WTC11 (cell line): ENCODE measurements at regions not wholly inside any gene's neighbourhood (a gene's known extent, or its start where the extent isn't known, plus 50 kb on each side); places are given as distances from the start of the nearest gene placed in this dataset.

Experiments
- ATAC-seq: fragments of 200-7000 bp; cut with Tn5 transposase; 2 replicates; pipeline ENCODE4 v1.10.0; 2021; ENCODE audit warnings: mild to moderate bottlenecking, moderate library complexity
- CTCF ChIA-PET: fragments of 300-600 bp; sonication (Branson Sonifier 250); formaldehyde crosslinking; loops from one replicate; lab custom pipeline; 2021; ENCODE audit warnings: antibody characterized with exemption; lab: Charles Lee
- POLR2A ChIA-PET: fragments of 350-600 bp; sonication (Branson Sonifier 250); formaldehyde crosslinking; loops from one replicate; lab custom pipeline; 2021; ENCODE audit warnings: antibody characterized with exemption; lab: Charles Lee
- DNase-seq: peaks from one replicate; pipeline ENCODE4 v3.0.0; 2021; ENCODE audit warnings: low spot score
- H3K27ac Mint-ChIP-seq: 2 replicates; pipeline ENCODE4 v1.8.0; 2021; ENCODE audit warnings: mixed read lengths
- H3K27me3 Mint-ChIP-seq: 2 replicates; pipeline ENCODE4 v1.8.0; 2021; ENCODE audit warnings: low read depth, mild to moderate bottlenecking, moderate library complexity, mixed read lengths
- H3K36me3 Mint-ChIP-seq: 2 replicates; pipeline ENCODE4 v1.8.0; 2021; ENCODE audit warnings: mixed read lengths
- H3K4me1 Mint-ChIP-seq: 2 replicates; pipeline ENCODE4 v1.8.0; 2022; ENCODE audit warnings: mixed read lengths
- H3K4me3 Mint-ChIP-seq: 2 replicates; pipeline ENCODE4 v1.8.0; 2021; ENCODE audit warnings: mild to moderate bottlenecking, moderate library complexity, mixed read lengths
- H3K9me3 Mint-ChIP-seq: 2 replicates; pipeline ENCODE4 v1.8.0; 2021; ENCODE audit warnings: mixed read lengths
- CBFB ChIP-seq: sonication (generic); formaldehyde crosslinking; IDR thresholded peaks from 2 replicates; pipeline ENCODE4 v1.8.1; 2022; ENCODE audit warnings: mild to moderate bottlenecking, low read depth, missing genetic modification reagents
- CREB1 ChIP-seq: sonication (generic); formaldehyde crosslinking; IDR thresholded peaks from 2 replicates; pipeline ENCODE4 v1.8.0; 2023; ENCODE audit warnings: mild to moderate bottlenecking, missing genetic modification reagents
- EMX1 ChIP-seq: fragments of 250-450 bp; sonication (Bioruptor Pico); IDR thresholded peaks from 2 replicates; pipeline ENCODE4 v1.8.0; 2021; ENCODE audit warnings: mild to moderate bottlenecking
- GTF2I ChIP-seq: fragments of 250-450 bp; sonication (Bioruptor Pico); conservative IDR thresholded peaks from 2 replicates; pipeline ENCODE4 v1.4.0; 2021; ENCODE audit warnings: mild to moderate bottlenecking
- KAT7 ChIP-seq: sonication (generic); formaldehyde crosslinking; IDR thresholded peaks from 2 replicates; pipeline ENCODE4 v1.8.1; 2023; ENCODE audit warnings: missing genetic modification reagents, mild to moderate bottlenecking, borderline replicate concordance
- NR1H2 ChIP-seq: sonication (generic); formaldehyde crosslinking; IDR thresholded peaks from 2 replicates; pipeline ENCODE4 v1.9.0; 2021; ENCODE audit warnings: mild to moderate bottlenecking, moderate library complexity, missing genetic modification reagents
- SP1 ChIP-seq: sonication (generic); formaldehyde crosslinking; conservative IDR thresholded peaks from 2 replicates; pipeline ENCODE4 v1.8.1; 2022; ENCODE audit warnings: missing genetic modification reagents
- TEAD1 ChIP-seq: sonication (generic); formaldehyde crosslinking; IDR thresholded peaks from 2 replicates; pipeline ENCODE4 v1.8.0; 2022; ENCODE audit warnings: mild to moderate bottlenecking, missing genetic modification reagents
- ZNF263 ChIP-seq: sonication (generic); formaldehyde crosslinking; IDR thresholded peaks from 2 replicates; pipeline ENCODE4 v1.8.1; 2022; ENCODE audit warnings: low read depth, mild to moderate bottlenecking, moderate library complexity, missing genetic modification reagents
- ZNF671 ChIP-seq: fragments of 250-450 bp; sonication (Bioruptor Pico); IDR thresholded peaks from 2 replicates; pipeline ENCODE4 v1.8.0; 2021; ENCODE audit warnings: mild to moderate bottlenecking
- TF ChIP-seq, protein P1 (sequence below): sonication (generic); formaldehyde crosslinking; IDR thresholded peaks from 2 replicates; pipeline ENCODE4 v1.8.1; 2023; ENCODE audit warnings: mild to moderate bottlenecking, missing genetic modification reagents, borderline replicate concordance
- TF ChIP-seq, protein P2 (sequence below): sonication (generic); formaldehyde crosslinking; IDR thresholded peaks from 2 replicates; pipeline ENCODE4 v1.8.1; 2023; ENCODE audit warnings: mild to moderate bottlenecking, missing genetic modification reagents
- TF ChIP-seq, protein P3 (sequence below): sonication (generic); formaldehyde crosslinking; IDR thresholded peaks from 2 replicates; pipeline ENCODE4 v1.8.1; 2023; ENCODE audit warnings: mild to moderate bottlenecking, moderate library complexity, missing genetic modification reagents
- TF ChIP-seq, protein P4 (sequence below): sonication (generic); formaldehyde crosslinking; IDR thresholded peaks from 2 replicates; pipeline ENCODE4 v1.8.1; 2023; ENCODE audit warnings: mild to moderate bottlenecking, missing genetic modification reagents, moderate library complexity
- TF ChIP-seq, protein P5 (sequence below): fragments of 250-450 bp; sonication (Bioruptor Pico); IDR thresholded peaks from 2 replicates; pipeline ENCODE4 v1.9.0; 2021; ENCODE audit warnings: moderate library complexity, mild to moderate bottlenecking, inconsistent platforms, borderline replicate concordance

DNA sequence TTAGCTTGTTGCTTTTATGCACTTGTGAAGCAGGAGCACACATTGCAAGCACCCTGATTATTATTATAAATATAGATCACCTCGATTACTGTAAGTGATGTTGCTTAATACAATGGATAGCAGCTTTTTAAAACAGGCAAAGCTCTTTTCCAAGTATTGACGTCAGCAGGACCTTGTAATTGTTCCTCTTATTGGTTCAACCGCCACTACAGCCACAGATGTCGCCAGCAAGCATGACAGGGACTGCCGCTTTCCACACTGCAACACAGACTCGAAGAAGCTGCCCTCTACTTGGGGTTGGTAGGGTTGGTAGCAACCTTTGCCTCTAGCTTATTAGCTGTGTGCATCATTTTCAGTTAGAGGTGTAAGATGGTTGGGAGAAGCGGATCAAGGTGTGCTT lies 167.6 kb downstream of the ZNF365 start (continued):
- TF ChIP-seq, protein P1, sequence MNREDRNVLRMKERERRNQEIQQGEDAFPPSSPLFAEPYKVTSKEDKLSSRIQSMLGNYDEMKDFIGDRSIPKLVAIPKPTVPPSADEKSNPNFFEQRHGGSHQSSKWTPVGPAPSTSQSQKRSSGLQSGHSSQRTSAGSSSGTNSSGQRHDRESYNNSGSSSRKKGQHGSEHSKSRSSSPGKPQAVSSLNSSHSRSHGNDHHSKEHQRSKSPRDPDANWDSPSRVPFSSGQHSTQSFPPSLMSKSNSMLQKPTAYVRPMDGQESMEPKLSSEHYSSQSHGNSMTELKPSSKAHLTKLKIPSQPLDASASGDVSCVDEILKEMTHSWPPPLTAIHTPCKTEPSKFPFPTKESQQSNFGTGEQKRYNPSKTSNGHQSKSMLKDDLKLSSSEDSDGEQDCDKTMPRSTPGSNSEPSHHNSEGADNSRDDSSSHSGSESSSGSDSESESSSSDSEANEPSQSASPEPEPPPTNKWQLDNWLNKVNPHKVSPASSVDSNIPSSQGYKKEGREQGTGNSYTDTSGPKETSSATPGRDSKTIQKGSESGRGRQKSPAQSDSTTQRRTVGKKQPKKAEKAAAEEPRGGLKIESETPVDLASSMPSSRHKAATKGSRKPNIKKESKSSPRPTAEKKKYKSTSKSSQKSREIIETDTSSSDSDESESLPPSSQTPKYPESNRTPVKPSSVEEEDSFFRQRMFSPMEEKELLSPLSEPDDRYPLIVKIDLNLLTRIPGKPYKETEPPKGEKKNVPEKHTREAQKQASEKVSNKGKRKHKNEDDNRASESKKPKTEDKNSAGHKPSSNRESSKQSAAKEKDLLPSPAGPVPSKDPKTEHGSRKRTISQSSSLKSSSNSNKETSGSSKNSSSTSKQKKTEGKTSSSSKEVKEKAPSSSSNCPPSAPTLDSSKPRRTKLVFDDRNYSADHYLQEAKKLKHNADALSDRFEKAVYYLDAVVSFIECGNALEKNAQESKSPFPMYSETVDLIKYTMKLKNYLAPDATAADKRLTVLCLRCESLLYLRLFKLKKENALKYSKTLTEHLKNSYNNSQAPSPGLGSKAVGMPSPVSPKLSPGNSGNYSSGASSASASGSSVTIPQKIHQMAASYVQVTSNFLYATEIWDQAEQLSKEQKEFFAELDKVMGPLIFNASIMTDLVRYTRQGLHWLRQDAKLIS (CRISPR knock-in tag) = no peak
- no peak for TF ChIP-seq KAT7 (CRISPR knock-in tag)
- TF ChIP-seq, all 79 proteins: peak for 0

DNA sequence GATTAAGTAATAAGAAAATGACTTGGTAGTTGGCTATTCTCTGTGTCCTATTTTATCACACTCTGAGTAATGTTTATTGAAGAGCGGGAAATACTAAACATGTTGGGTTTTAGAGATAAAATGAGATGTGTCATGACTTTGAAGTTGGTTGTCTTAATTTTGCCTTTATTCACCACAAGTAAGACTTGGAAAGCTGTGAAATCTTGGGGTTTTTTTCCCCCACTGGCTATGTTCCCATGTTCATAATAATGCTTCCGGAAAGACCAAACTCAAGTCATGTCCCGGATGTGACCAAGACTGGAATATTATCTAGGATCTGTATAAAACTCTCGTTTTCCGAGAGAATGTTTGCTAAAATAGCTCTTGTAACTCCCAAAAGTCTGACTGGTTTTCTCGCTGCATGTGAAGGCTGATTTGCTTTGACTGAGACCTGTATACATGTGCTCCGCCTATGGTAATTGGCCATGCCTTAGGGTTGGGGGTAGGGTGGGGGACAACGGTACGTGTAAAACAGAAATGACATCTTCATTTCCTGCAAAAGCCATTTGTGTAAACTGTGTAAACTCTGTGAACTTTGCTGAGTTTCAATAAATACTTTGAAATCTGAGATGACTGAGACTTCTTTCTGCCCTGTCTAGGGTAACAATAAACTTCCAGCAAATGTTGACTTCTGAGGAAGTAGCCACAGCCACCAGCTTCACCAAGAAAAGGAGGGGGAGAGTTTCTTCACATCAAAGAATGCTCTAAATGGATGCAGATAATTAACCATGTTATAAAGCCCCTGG lies 169.6 kb downstream of the ZNF365 start:
- TF ChIP-seq ZNF263 (CRISPR knock-in tag) (no peak), CBFB (no peak), EMX1 (no peak), CREB1 (no peak)
- TF ChIP-seq, protein P1 (CRISPR knock-in tag) = no peak
- TF ChIP-seq, all 79 proteins: peak for 0
- ChIA-PET CTCF (no interaction called here), POLR2A (no interaction called here)
- no peak overlapping the region for H3K27ac Mint-ChIP-seq
- H3K9me3 Mint-ChIP-seq = peaks cover 3% of the 10 kb centered on the region; the same call in 1 of the 2 replicates
- no peak overlapping the region for H3K4me3 Mint-ChIP-seq
- ATAC-seq (no peak), DNase-seq (no peak)
- H3K27me3 Mint-ChIP-seq = no peaks in the 10 kb centered on the region
- no peaks in the 10 kb centered on the region for H3K4me1 Mint-ChIP-seq
- no peaks in the 10 kb centered on the region for H3K36me3 Mint-ChIP-seq

DNA sequence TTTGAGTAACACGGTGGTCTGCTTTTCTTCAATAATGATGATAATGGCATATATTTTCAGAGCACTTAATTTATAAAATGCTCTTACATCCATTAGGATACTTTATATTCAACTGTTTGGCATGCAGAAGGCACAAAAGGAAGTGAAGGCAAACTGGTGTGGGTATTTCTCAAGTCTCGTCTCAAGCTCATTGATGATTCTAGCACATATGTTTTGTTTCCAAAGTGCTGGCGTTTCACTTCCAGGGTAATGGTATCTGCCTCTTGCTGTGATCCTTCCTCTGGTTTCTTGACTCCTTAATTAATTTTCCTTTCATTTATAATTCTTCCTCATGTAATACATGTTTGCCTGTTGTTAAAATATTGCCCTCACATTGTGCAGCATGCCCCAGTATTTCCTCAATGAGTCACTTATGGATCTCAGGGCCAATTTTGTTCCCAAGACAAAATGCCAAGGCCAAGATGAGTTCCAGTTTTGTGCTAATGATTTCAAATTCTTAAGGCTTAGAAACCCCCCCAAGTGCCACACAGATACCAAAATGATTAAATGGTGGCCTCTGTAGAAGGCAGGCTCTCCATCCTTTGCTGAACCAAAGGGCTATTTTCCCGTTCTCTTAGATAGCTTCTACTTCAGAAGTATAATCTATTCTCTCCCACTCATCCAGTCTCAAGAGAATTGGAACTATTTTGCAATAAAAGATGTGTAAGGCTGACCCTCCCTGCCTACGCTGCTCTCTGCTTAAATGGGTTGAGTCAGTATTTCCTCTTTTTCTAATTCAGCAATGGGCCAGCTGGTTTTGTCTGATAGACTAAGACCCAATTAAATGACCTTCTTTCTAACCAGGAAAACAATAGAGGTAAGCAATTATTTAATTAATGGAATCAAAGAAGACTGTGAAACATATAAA lies 171.2 kb downstream of the ZNF365 start:
- no peaks in the 10 kb centered on the region for H3K4me1 Mint-ChIP-seq
- CTCF ChIA-PET = no interaction called here
- peaks cover 3% of the 10 kb centered on the region; the same call in 1 of the 2 replicates for H3K9me3 Mint-ChIP-seq
- TF ChIP-seq EMX1 (no peak), TEAD1 (CRISPR knock-in tag) (no peak), NR1H2 (CRISPR knock-in tag) (no peak), GTF2I (CRISPR knock-in tag) (no peak), ZNF671 (CRISPR knock-in tag) (no peak), SP1 (no peak)
- TF ChIP-seq, protein P2, sequence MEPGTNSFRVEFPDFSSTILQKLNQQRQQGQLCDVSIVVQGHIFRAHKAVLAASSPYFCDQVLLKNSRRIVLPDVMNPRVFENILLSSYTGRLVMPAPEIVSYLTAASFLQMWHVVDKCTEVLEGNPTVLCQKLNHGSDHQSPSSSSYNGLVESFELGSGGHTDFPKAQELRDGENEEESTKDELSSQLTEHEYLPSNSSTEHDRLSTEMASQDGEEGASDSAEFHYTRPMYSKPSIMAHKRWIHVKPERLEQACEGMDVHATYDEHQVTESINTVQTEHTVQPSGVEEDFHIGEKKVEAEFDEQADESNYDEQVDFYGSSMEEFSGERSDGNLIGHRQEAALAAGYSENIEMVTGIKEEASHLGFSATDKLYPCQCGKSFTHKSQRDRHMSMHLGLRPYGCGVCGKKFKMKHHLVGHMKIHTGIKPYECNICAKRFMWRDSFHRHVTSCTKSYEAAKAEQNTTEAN (CRISPR knock-in tag) = no peak
- TF ChIP-seq, protein P3, sequence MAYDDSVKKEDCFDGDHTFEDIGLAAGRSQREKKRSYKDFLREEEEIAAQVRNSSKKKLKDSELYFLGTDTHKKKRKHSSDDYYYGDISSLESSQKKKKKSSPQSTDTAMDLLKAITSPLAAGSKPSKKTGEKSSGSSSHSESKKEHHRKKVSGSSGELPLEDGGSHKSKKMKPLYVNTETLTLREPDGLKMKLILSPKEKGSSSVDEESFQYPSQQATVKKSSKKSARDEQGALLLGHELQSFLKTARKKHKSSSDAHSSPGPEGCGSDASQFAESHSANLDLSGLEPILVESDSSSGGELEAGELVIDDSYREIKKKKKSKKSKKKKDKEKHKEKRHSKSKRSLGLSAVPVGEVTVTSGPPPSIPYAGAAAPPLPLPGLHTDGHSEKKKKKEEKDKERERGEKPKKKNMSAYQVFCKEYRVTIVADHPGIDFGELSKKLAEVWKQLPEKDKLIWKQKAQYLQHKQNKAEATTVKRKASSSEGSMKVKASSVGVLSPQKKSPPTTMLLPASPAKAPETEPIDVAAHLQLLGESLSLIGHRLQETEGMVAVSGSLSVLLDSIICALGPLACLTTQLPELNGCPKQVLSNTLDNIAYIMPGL (CRISPR knock-in tag) = no peak
- TF ChIP-seq, protein P4, sequence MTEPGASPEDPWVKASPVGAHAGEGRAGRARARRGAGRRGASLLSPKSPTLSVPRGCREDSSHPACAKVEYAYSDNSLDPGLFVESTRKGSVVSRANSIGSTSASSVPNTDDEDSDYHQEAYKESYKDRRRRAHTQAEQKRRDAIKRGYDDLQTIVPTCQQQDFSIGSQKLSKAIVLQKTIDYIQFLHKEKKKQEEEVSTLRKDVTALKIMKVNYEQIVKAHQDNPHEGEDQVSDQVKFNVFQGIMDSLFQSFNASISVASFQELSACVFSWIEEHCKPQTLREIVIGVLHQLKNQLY (CRISPR knock-in tag) = no peak
- TF ChIP-seq, protein P5, sequence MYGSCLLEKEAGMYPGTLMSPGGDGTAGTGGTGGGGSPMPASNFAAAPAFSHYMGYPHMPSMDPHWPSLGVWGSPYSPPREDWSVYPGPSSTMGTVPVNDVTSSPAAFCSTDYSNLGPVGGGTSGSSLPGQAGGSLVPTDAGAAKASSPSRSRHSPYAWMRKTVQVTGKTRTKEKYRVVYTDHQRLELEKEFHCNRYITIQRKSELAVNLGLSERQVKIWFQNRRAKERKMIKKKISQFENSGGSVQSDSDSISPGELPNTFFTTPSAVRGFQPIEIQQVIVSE = no peak
- TF ChIP-seq, all 79 proteins: peak for 0
- Mint-ChIP-seq H3K36me3 (no peaks in the 10 kb centered on the region), H3K4me3 (no peak overlapping the region), H3K27me3 (no peaks in the 10 kb centered on the region), H3K27ac (no peak overlapping the region)
- POLR2A ChIA-PET = no interaction called here
- ATAC-seq (no peak), DNase-seq (no peak)
